ENCODE measurements at regions not wholly inside any gene's neighbourhood (a gene's known extent, or its start where the extent isn't known, plus 50 kb on each side); places are given as distances from the start of the nearest gene placed in this dataset.
"Not testable (repeated sequence)": the region's sequence is repeated elsewhere in the genome, so short reads cannot be mapped to it uniquely, and the experiment has no call there.

GRCh38 chr2:210844016-210844415, 287.6 kb downstream of the CPS1 start:
- no peak for DNase-seq (ENCODE audit: missing footprints)
- intact Hi-C loops (cut with DNase I): no loop called here

GRCh38 chr2:210859314-210859713, 302.9 kb downstream of the CPS1 start:
- ATAC-seq: no peak
- DNase-seq (ENCODE audit: missing footprints): no peak
- intact Hi-C loops (cut with DNase I): no loop called here

More at GRCh38 chr2:210844016-210844415, 287.6 kb downstream of the CPS1 start:
- ATAC-seq: no peak

- intact Hi-C loops (cut with DNase I): no loop called here
- ATAC-seq (no peak), DNase-seq (ENCODE audit: missing footprints) (no peak)
Observed at GRCh38 chr2:210860276-210860675, 303.9 kb downstream of the CPS1 start.

GRCh38 chr2:210861038-210861665, 304.8 kb downstream of the CPS1 start:
- ATAC-seq (no peak), DNase-seq (ENCODE audit: missing footprints) (no peak)
- intact Hi-C loops (cut with DNase I): no loop called here

GRCh38 chr2:210862283-210863065, 306.1 kb downstream of the CPS1 start:
- DNase-seq (ENCODE audit: missing footprints) (no peak), ATAC-seq (no peak)
- intact Hi-C loops (cut with DNase I): no loop called here

GRCh38 chr2:210863283-210863682, 306.9 kb downstream of the CPS1 start:
- no peak for ATAC-seq
- no peak for DNase-seq (ENCODE audit: missing footprints)

GRCh38 chr2:210871566-210871965, 315.2 kb downstream of the CPS1 start:
- not testable (repeated sequence) for DNase-seq (ENCODE audit: missing footprints)

More at GRCh38 chr2:210863283-210863682, 306.9 kb downstream of the CPS1 start:
- intact Hi-C loops (cut with DNase I): no loop called here

GRCh38 chr2:210873631-210874030, 317.2 kb downstream of the CPS1 start:
- no peak for ATAC-seq
- intact Hi-C loops (cut with DNase I): no loop called here

More at GRCh38 chr2:210871566-210871965, 315.2 kb downstream of the CPS1 start:
- ATAC-seq; intact Hi-C loops (cut with DNase I): not testable (repeated sequence)

GRCh38 chr2:210884227-210884626, 327.8 kb downstream of the CPS1 start:
- no peak for ATAC-seq
- DNase-seq (ENCODE audit: missing footprints): no peak
- intact Hi-C loops (cut with DNase I): no loop called here

More at GRCh38 chr2:210873631-210874030, 317.2 kb downstream of the CPS1 start:
- no peak for DNase-seq (ENCODE audit: missing footprints)

GRCh38 chr2:210888035-210888434, 331.6 kb downstream of the CPS1 start:
- no peak for ATAC-seq
- intact Hi-C loops (cut with DNase I): no loop called here

GRCh38 chr2:210895132-210895531, 338.7 kb downstream of the CPS1 start:
- ATAC-seq: no peak
- DNase-seq (ENCODE audit: missing footprints): no peak
- intact Hi-C loops (cut with DNase I): no loop called here

More at GRCh38 chr2:210888035-210888434, 331.6 kb downstream of the CPS1 start:
- DNase-seq (ENCODE audit: missing footprints): peak; percentile 55

- intact Hi-C loops (cut with DNase I): no loop called here
- DNase-seq (ENCODE audit: missing footprints): no peak
- ATAC-seq: no peak
Observed at GRCh38 chr2:210899131-210899530, 342.7 kb downstream of the CPS1 start.

- ATAC-seq: no peak
Observed at GRCh38 chr2:210901326-210901725, 344.9 kb downstream of the CPS1 start.

GRCh38 chr2:210912779-210913178, 356.4 kb downstream of the CPS1 start:
- ATAC-seq (no peak), DNase-seq (ENCODE audit: missing footprints) (no peak)
- intact Hi-C loops (cut with DNase I): no loop called here

More at GRCh38 chr2:210901326-210901725, 344.9 kb downstream of the CPS1 start:
- no peak for DNase-seq (ENCODE audit: missing footprints)
- intact Hi-C loops (cut with DNase I): no loop called here

GRCh38 chr2:210913461-210913860, 357.1 kb downstream of the CPS1 start:
- ATAC-seq: no peak
- intact Hi-C loops (cut with DNase I): no loop called here
- DNase-seq (ENCODE audit: missing footprints): no peak

- DNase-seq (ENCODE audit: missing footprints) (no peak), ATAC-seq (no peak)
- intact Hi-C loops (cut with DNase I): no loop called here
Observed at GRCh38 chr2:210915912-210916311, 359.5 kb downstream of the CPS1 start.

- no peak for ATAC-seq
- intact Hi-C loops (cut with DNase I): no loop called here
Observed at GRCh38 chr2:210917465-210917864, 361.1 kb downstream of the CPS1 start.

GRCh38 chr2:210919128-210919527, 362.7 kb downstream of the CPS1 start:
- intact Hi-C loops (cut with DNase I): no loop called here
- DNase-seq (ENCODE audit: missing footprints) (no peak), ATAC-seq (no peak)

More at GRCh38 chr2:210917465-210917864, 361.1 kb downstream of the CPS1 start:
- DNase-seq (ENCODE audit: missing footprints): no peak

GRCh38 chr2:210922419-210922818, 366.0 kb downstream of the CPS1 start:
- intact Hi-C loops (cut with DNase I): no loop called here
- no peak for DNase-seq (ENCODE audit: missing footprints)
- ATAC-seq: no peak

GRCh38 chr2:210928714-210929113, 372.3 kb downstream of the CPS1 start:
- no peak for ATAC-seq
- DNase-seq (ENCODE audit: missing footprints): no peak
- intact Hi-C loops (cut with DNase I): no loop called here
